HG03280 (cell line): ENCODE measurements at regions not wholly inside any gene's neighbourhood (a gene's known extent, or its start where the extent isn't known, plus 50 kb on each side); places are given as distances from the start of the nearest gene placed in this dataset.
"Not testable (repeated sequence)": the region's sequence is repeated elsewhere in the genome, so short reads cannot be mapped to it uniquely, and the experiment has no call there.

ENCODE experiments used
- ATAC-seq: cut with Tn5 transposase; IDR thresholded peaks from one replicate; pipeline ENCODE4 v1.9.1; 2021; ENCODE audit warnings: mild to moderate bottlenecking, moderate library complexity; ENCODE audit not compliant: unreplicated experiment

DNA sequence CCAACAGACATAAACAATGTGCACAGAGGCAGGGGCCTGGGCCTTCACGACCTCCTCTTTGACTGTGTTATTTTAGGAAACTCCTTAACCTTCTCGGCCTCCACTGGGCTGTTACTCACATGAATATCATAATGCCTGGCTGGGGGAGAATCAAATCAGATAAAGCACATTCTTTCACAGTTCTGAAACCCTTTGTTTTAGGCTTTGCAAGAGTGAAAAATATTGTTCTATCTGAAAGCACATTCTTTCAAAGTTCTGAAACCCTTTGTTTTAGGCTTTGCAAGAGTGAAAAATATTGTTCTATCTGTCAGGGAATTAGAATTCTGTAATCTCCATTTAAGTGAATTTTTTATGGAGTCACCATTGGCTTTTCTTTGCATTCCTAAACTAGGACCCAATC lies 50.7 kb upstream of the SYNDIG1 start:
- ATAC-seq: no peak

DNA sequence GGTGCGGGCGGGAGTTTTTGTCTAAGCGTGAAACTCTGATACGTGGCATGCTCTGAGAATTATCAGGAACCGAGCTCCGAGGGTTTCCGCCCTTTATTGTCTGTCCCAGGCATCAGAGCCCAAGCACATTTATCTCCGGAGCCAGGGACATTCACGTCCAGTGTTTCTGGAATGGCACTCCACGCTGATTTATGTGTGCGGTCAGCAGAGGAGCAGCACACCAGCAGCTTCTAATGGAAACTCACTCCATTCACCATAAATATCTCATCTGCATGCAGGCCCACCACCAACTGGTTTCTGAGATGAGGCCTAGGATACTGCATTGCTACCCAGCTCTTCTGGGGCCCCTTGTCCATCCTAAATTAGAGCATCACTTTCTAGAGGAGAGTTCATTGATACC lies 51.9 kb upstream of the SYNDIG1 start:
- no peak for ATAC-seq

DNA sequence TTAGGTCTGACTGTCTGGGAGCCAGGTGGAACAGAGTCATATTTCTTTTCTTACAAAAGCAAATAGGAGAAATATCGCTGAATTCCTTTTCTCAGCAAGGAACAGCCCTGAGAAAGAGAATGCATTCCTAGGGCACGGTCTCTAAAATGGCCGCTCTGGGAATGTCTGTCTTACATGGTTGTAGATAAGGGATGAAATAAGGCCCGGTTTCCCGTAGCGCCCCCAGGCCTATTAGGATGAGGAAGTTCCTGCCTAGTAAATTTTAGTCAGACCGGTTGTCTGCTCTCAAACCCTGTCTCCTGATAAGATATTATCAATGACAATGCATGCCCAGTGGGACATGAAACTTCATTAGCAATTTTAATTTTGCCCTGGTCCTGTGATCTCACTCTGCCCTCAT lies 54.0 kb upstream of the SYNDIG1 start:
- ATAC-seq: not testable (repeated sequence)

DNA sequence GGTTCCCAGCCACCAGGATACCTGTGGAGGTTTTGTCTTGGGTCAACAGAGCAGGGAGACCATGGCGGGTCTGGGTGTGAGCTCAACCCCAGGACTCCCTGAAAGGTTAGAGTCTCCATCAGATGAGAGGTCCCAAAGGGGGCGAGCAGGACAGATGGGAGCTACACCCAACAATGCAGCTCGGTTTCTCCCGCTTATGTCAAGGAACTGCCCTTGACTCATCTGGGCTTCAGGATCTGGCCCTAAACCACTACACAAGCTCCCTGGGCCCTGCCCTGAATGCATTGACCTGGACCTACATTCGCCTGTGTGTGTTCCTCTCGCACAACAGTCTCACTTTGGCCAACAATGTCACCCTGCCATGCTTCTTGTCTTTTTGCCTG lies 57.6 kb upstream of the SYNDIG1 start:
- ATAC-seq: no peak

DNA sequence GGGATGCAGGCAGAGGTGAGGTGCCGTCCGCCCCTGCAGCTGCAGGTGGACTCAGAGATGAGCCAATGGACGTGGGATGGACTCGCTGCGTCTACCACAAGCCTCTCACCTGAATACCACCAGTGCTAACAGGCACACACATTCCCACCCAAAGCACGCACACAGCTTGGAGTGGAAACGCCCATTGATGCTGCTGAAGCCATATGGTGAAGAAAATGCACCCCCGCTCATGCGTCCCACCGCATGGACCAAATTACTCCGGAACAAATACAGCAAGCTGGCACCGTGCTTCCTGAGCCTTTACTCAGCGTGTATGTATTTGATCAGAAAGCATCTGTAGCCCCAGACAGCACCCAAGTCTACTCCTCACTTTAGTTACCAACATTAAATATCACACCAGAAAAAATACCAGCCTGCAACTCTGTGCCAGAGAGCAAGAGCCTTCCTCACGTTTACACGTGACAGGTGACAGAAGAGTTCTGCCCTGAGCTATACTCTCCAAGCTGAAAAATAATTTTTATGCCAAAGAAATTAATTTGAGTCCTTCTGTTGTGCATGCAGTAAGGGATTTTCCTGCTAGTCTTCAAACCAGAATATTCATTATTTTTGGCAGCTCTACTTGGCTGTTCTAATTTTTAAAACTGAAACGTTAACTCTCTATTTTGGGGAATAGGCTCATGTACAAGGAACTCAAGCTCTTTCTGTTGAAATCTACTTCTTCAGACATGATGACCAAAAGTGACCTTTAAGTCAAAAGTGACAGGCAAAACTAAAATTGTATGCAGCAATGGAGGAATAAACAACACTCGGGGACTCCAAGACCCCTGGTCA lies 58.2 kb upstream of the SYNDIG1 start:
- no peak for ATAC-seq

DNA sequence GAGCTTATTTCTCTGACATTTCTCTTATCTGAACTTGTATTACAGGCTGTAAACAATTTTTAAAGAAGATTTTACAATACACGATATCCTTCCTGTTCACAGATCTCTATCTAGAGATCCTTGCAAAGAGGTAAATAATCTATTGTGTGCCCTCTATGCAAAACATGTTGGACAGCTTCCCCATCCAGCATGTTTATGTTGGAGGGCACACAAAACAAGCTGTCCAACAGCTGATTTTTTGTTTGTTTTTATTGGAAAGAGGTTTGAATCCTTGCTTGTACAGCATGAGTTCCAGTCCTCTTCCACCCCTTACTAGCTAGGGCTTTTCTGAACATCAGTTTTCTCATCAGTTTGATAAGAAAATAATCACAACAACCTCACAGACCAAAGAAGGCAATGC lies 62.3 kb upstream of the SYNDIG1 start:
- ATAC-seq: no peak

DNA sequence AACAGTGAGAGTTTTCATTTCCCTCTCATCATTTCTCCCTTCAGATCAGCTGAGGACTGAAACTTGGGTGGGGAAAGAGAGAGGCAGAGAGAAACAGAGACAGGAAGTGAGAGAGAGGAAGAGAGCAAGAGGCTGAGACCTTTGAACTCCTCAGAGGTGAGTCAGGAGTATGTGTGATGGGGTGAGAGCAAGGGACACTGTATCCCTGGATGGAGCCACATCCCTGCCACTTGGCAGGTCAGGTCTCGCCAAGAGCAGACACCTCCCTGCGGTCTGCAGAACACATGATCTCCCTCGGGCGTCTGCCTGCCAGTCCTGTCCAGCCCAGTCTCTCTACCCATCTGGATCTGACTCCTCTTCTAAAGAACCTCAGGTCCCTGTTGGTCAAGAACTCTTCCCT lies 62.7 kb upstream of the SYNDIG1 start:
- ATAC-seq: no peak

DNA sequence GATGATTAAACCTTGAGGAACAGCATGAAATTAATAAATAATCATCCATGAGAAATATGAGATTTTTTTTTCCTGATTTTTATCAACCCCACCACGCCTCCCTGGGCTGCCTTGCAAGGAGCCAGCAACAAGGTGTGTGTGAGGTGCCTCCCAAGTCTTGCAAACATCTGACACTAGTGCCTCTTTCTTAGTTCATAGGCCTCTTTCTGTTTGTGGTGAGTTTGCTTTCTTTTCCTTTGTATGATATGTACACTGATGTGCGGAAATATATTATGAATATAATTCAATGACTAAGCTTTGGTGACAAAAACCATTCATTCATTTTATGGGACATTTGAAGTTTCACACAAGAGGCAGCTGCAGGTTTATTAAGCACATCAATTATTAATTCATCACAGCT lies 63.2 kb upstream of the SYNDIG1 start:
- ATAC-seq: no peak

DNA sequence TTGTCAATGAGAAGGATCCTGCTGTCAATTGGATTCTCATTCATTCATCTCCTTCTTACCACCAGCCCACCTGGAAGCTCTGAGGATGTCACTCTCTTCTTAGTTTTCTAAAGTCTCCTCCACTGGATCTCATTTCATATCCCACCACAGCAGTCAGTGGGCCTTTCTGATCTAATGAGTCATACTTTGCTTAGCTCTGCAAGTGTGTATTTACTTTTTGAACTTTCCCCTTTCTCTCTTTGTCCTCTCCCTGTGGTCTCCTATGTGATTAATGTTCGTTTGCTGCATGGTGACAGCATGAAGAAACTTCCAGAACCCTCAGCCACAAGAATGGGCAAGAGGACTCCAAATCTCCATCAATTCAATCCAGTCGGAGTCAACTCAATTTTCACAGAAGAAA lies 63.6 kb upstream of the SYNDIG1 start:
- no peak for ATAC-seq

DNA sequence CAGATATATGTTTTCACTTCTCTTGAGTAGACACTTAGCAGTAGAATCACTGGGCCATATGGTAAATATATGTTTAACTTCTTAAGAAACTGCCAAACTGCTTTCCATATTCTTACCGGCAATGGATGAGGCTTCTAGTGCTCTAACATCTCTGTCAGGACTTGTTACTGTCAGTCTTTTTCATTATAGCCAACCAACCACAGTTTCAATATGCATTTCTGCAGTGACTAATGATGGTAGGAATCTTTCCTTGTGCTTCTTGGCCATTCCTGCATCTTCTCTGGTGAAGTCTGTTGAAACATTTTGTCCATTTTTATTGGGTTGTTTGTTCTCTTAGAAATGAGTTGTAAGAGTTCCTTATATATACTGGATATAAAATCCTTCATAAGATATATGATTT lies 66.0 kb upstream of the SYNDIG1 start:
- ATAC-seq: no peak

DNA sequence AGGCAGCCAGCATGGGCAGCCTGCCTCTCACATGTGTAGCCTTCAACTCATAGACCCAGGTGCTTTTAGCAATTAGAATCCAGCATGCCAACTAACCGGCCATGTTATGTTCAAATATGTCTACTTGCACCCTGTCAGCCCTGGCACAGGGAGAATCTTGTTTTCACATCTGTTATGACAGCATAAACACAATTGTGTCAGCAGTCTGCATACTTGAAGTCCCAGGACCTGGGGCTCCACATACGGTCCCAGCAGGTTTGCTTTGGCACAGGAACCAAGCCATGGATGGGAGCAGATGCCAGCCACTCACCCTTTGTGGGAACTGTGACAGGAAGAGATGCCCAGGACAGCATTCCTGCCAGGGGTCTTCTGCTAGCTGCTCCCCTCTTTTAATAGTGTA lies 67.2 kb upstream of the SYNDIG1 start:
- ATAC-seq: no peak

DNA sequence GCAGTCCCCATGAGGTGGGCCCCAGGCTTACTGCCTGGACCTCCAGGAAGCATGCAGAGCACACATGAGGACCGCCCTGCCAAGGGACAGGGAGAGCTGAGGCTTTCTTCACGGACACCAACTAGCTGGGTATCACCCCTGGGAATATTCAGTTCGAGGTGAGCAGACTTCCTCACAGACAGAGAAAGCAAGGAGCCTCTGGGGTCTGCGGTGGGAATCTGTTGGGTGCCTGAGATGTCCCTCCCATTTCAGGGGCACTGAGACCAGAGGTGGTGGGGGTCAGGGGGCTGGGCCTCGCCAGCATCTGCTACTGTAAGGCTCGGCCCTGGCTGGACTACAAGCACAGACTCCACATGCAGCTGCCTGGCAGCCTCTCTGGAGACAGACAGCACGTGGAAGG lies 74.3 kb upstream of the SYNDIG1 start:
- no peak for ATAC-seq

DNA sequence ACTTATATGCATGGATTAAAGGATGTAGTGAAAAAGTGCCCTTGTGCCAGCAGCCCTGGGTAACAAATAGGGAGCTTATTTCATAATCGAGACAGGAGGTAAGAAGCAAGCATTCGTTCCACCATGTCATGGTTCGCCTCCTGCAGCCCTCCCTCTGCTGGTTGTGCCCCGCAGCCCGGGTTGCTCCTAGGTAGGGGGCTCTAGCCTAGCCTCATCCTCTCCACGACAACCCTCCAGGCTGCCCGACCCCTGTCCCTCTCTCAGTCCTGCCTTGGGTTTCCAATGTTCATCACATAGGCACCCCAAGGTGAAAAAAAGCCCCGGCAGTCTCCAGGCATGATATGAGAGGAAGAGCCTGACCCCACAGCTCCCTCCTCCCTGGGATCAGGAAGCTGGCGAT lies 75.5 kb upstream of the SYNDIG1 start:
- ATAC-seq: no peak

DNA sequence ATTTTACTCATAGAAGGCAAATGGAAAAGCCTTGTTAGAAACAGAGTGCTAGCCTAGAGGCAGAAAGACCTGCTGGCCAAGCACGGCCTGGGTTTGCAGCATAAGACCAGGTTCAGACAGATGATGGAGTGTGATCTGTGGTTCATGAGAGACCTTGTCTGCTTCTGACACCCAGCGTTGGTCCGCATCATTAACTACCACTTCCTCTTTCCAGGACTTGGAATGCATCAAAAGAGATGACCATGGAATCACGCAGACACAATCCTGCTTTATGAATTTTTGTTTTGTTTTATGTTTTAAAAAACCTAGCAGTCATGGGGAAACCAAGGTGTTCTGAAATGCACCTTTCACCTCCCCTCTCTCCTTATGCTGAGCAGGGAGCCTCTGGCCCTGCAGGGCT lies 76.8 kb upstream of the SYNDIG1 start:
- no peak for ATAC-seq

DNA sequence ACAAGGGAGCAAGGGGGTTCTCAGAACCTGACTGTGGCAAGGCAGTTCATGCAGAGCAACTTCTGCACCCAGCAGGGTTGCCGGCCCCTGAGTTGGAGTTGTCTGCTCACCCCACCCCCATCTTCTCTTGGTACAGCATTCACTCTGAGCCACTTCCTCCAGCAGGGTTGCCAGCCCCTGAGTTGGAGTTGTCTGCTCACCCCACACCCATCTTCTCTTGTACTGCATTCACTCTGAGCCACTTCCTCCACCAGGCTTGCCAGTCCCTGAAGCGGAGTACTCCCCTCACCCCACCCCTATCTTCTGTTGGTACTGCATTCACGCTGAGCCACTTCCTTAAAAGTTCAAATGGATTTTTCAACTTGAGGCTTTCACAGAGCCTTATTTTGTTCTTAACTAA lies 79.7 kb upstream of the SYNDIG1 start:
- no peak for ATAC-seq

DNA sequence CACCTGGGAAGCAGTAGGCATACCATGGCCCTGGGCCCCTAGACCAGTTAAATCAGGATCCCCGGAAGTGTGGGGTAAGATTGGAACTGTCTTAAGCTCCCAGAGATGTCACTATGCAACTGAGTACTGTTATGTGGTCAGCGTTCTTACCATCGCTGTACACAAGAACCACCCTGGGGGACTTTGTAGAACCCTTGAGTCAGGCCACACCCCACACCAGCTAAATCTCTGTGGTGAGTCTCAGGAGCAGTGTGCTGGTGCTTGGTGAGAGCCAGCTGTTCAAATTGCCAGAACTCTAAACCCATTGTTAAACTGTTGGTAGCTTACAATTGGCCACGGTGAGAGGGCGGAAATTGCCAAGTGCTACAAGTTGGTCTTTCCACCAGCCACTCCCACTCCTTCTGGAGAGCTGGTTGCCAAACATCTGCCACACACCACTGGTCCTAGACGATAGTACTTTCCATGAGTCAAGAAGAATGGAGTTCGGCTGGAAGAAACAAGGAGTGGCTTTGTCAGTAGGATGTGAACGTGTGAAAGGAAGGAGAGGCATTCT lies 80.5 kb upstream of the SYNDIG1 start:
- ATAC-seq: no peak

DNA sequence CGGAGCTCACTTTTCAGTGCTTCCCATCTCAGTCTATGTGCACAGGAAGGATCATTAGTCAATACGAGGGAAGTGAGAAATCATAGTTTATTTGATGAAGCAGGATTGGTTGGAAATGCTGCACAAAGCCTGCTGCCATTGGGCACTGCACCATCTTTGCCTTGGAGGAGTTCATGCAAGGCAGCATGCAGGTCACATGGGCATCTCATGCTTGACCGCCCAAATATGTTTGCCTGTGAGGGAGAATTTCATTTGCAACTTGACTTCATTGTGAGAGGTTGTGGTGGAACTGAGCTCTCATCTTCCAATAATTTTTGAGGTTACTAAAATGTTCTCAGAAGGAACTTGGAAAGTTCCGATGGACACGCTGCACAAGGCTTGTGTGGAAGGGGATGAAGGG lies 83.9 kb upstream of the SYNDIG1 start:
- ATAC-seq: no peak

DNA sequence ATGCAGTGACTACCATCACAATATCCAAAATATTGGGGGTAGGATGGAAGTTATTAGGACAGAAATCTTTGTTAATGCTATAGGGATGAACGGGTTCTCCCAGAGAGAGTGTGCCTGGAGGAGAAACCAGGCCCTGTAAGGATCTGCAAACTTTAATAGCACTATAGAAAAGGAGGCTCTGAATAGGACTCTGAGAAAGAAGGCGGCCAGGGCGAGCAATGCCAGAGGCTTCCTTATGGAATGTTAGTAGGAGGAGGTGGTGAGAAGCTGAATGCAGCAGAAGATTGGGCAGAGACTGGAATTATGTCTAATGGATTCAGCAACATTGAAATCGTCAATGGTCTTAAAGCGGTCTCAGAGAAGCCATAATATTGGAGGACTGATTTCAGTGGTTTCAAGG lies 84.6 kb upstream of the SYNDIG1 start:
- ATAC-seq: no peak

DNA sequence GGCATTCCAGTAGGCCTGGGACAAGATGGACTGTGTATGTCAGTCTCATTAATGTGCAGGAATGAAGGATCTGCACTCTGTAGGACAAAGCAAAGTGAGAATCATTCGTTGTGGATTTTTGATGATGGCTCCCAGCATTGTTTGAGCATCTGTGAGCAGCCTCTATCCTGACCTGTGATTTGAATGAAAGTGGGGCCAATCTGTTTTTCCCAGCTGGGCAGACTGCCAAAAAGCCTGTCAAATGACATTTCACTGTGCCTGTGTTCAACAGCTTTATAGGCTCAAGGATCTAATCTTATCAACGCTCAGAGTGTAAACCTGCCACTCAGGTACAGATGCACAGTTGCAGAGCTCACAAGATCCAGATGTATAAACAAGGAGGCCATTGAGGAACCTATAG lies 86.7 kb upstream of the SYNDIG1 start:
- no peak for ATAC-seq

DNA sequence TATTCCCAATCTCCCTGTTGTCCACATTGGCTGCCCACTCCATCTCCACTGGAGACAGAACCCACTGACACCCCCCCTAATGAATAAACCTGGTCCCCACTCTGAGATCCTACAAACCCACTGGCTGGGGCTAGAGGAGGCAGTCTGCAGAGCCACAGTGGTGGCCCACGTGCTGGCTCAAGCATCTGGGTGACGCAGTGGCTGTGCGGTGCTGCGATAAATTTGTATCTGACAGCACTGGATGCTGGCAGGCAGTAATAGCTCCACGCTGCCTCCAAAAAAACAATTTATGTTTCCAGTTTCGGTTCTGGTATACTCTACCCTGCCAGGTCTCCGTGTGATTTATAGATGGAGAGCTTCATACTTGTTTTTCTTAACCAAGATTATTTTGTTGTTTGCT lies 87.1 kb upstream of the SYNDIG1 start:
- no peak for ATAC-seq

DNA sequence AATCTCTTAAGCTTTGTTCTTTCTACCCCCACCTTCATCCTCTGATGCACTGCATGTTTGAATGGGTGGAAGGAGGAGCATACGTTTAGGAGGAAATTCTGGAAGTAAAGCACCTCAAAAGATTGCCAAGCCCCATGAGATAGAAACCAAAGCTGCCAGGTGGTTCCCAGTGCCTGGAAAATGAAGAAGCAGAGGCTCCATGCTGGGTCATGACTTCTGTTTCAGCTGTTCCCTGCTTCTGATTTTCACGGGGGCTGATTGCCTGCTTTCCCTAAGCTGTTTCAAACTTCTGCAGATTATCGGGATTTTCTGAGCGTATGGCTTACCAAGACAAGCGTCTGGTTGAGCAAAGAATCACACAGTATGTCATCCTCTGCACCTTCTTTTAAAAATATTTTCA lies 87.5 kb upstream of the SYNDIG1 start:
- ATAC-seq: no peak

DNA sequence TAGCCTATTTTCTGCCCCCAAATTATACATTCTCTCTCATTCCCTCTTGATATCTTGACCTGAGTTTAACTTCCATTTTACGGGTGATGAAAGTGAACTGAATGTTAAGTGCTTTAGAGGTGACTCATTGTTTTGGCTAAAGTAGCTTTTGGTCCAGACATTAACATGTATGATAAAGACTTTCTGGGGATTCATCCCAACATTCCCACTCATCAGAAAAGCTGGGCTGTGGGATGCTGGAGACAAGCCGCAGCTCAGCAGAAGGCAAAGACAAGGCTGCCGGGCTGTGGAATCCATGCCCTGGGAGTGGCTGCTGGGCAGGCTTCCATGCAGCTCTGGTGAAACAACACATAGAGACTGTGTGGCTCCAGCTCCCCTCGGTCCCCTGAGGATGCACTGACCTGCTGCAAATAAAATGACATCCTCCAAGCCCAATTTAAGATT lies 89.9 kb upstream of the SYNDIG1 start:
- ATAC-seq: no peak
